IMR-90 (cell line): ENCODE measurements at regions not wholly inside any gene's neighbourhood (a gene's known extent, or its start where the extent isn't known, plus 50 kb on each side); places are given as distances from the start of the nearest gene placed in this dataset.

ENCODE experiments used
- ATAC-seq: fragments of 200-7000 bp; cut with Tn5 transposase; 2 replicates; pipeline ENCODE4 v1.9.1; 2020; ENCODE audit warnings: low read depth, mild to moderate bottlenecking, moderate library complexity
- BruUV-seq: library from RNA; stranded (reverse); fragments of 400-500 nt; replicated peaks from 2 replicates; lab custom pipeline; 2021; lab: Mats Ljungman, UMichigan
- CTCF ChIA-PET: fragments of 300-600 bp; formaldehyde crosslinking; extraction: SDS; loops from one replicate; lab custom pipeline; 2021; ENCODE audit warnings: antibody characterized with exemption; lab: Yijun Ruan, JAX
- POLR2A ChIA-PET: fragments of 300-600 bp; sonication (Branson Sonifier 250); formaldehyde crosslinking; loops from one replicate; lab custom pipeline; 2022; ENCODE audit warnings: antibody characterized with exemption; ENCODE audit not compliant: unreplicated experiment; lab: Charles Lee
- DNase-seq: peaks from one replicate; pipeline ENCODE4 v3.0.0; 2013
- H2AFZ ChIP-seq: replicated peaks from 2 replicates; pipeline ENCODE3; 2013; ENCODE audit warnings: low read length, mild to moderate bottlenecking; ENCODE audit not compliant: poor library complexity
- H2AK5ac ChIP-seq: 2 replicates; pipeline ENCODE4 v1.6.1; 2013; ENCODE audit warnings: low read depth, low read length, inconsistent platforms
- H2AK9ac ChIP-seq: replicated peaks from 2 replicates; pipeline ENCODE3; 2013; ENCODE audit warnings: mild to moderate bottlenecking, low read depth, low read length, moderate library complexity; ENCODE audit not compliant: poor library complexity
- H2BK120ac ChIP-seq: 2 replicates; pipeline ENCODE4 v1.6.1; 2013; ENCODE audit warnings: low read depth, low read length, inconsistent platforms
- H2BK15ac ChIP-seq: 3 replicates; pipeline ENCODE4 v1.6.1; 2013; ENCODE audit warnings: low read depth, low read length, inconsistent platforms
- H2BK20ac ChIP-seq: 2 replicates; pipeline ENCODE4 v1.6.1; 2013; ENCODE audit warnings: low read depth, mild to moderate bottlenecking, inconsistent platforms, low read length, moderate library complexity
- H2BK5ac ChIP-seq: 2 replicates; pipeline ENCODE4 v1.6.1; 2013; ENCODE audit warnings: mild to moderate bottlenecking, low read depth, low read length, inconsistent platforms; ENCODE audit not compliant: poor library complexity, severe bottlenecking
- H3K14ac ChIP-seq: replicated peaks from 2 replicates; pipeline ENCODE4 v1.6.1; 2013; ENCODE audit warnings: low read depth, low read length, inconsistent platforms
- H3K18ac ChIP-seq: 2 replicates; pipeline ENCODE4 v1.6.1; 2013; ENCODE audit warnings: low read depth, low read length, control low read depth
- H3K23ac ChIP-seq: 2 replicates; pipeline ENCODE4 v1.6.1; 2013; ENCODE audit warnings: low read depth, low read length, inconsistent platforms
- H3K27ac ChIP-seq: 2 replicates; pipeline ENCODE4 v1.5.1; 2013; ENCODE audit warnings: mild to moderate bottlenecking, control low read depth, low read length; ENCODE audit not compliant: insufficient read depth
- H3K27me3 ChIP-seq: 2 replicates; pipeline ENCODE4 v1.6.1; 2013; ENCODE audit warnings: low read length; ENCODE audit not compliant: control insufficient read depth, insufficient read depth
- H3K36me3 ChIP-seq: 2 replicates; pipeline ENCODE4 v1.6.1; 2013; ENCODE audit warnings: low read length, mixed read lengths; ENCODE audit not compliant: control insufficient read depth, insufficient read depth
- H3K4ac ChIP-seq: 2 replicates; pipeline ENCODE4 v1.6.1; 2013; ENCODE audit warnings: low read depth, low read length, inconsistent platforms
- H3K4me1 ChIP-seq: 2 replicates; pipeline ENCODE4 v1.6.1; 2013; ENCODE audit warnings: low read length, mixed read lengths; ENCODE audit not compliant: control insufficient read depth, insufficient read depth
- H3K4me2 ChIP-seq: 2 replicates; pipeline ENCODE4 v1.6.1; 2013; ENCODE audit warnings: low read depth, mild to moderate bottlenecking, control low read depth, low read length, moderate library complexity
- H3K4me3 ChIP-seq: 2 replicates; pipeline ENCODE4 v1.5.1; 2013; ENCODE audit warnings: low read depth, mild to moderate bottlenecking, control low read depth, low read length, moderate library complexity; ENCODE audit not compliant: insufficient read depth
- H3K56ac ChIP-seq: 2 replicates; pipeline ENCODE4 v1.6.1; 2013; ENCODE audit warnings: low read length, inconsistent platforms; ENCODE audit not compliant: insufficient read depth; ENCODE audit errors: extremely low read depth
- H3K79me1 ChIP-seq, 2 experiments: 2 replicates each; pipeline ENCODE4 v1.6.1; 2013; ENCODE audit warnings: low read length in 2 of 2, inconsistent platforms in 1 of 2, low read depth in 1 of 2
- H3K9ac ChIP-seq: 2 replicates; pipeline ENCODE4 v1.6.1; 2013; ENCODE audit warnings: low read depth, low read length, control low read depth
- H3K9me1 ChIP-seq: 2 replicates; pipeline ENCODE4 v1.6.1; 2013; ENCODE audit warnings: low read length, inconsistent platforms; ENCODE audit not compliant: insufficient read depth
- H3K9me3 ChIP-seq: 2 replicates; pipeline ENCODE4 v1.6.1; 2013; ENCODE audit warnings: low read length; ENCODE audit not compliant: control insufficient read depth, insufficient read depth
- H4K20me1 ChIP-seq: 2 replicates; pipeline ENCODE4 v1.6.1; 2013; ENCODE audit warnings: low read length, inconsistent platforms; ENCODE audit not compliant: insufficient read depth
- H4K5ac ChIP-seq: 2 replicates; pipeline ENCODE4 v1.6.1; 2013; ENCODE audit warnings: mild to moderate bottlenecking, low read depth, low read length, control low read depth
- H4K8ac ChIP-seq, 2 experiments: 2 replicates each; pipeline ENCODE4 v1.6.1; 2013; ENCODE audit warnings: low read depth in 2 of 2, low read length in 2 of 2, control low read depth in 1 of 2, inconsistent platforms in 1 of 2
- H4K91ac ChIP-seq: 2 replicates; pipeline ENCODE4 v1.6.1; 2013; ENCODE audit warnings: low read depth, low read length, inconsistent platforms; ENCODE audit not compliant: insufficient read depth
- FOS ChIP-seq: fragments of 150-350 bp; IDR thresholded peaks from 2 replicates; pipeline ENCODE4 v1.6.1; 2016; ENCODE audit warnings: low read depth, low read length
- MAFK ChIP-seq: IDR thresholded peaks from 2 replicates; pipeline ENCODE4 v1.6.1; 2012; ENCODE audit warnings: low read depth, low read length, improper control_type of control experiment
- MAZ ChIP-seq: IDR thresholded peaks from 2 replicates; pipeline ENCODE4 v1.6.1; 2012; ENCODE audit warnings: low read depth, mild to moderate bottlenecking, low read length, improper control_type of control experiment, moderate library complexity, borderline replicate concordance
- MXI1 ChIP-seq: IDR thresholded peaks from 2 replicates; pipeline ENCODE4 v1.6.1; 2012; ENCODE audit warnings: low read depth, mild to moderate bottlenecking, low read length, moderate library complexity, borderline replicate concordance
- NFE2L2 ChIP-seq: fragments of 150-350 bp; IDR thresholded peaks from 2 replicates; pipeline ENCODE4 v1.6.1; 2016; ENCODE audit warnings: low read depth, mild to moderate bottlenecking, low read length
- RAD21 ChIP-seq: IDR thresholded peaks from 2 replicates; pipeline ENCODE4 v1.6.1; 2012; ENCODE audit warnings: low read length, improper control_type of control experiment
- RCOR1 ChIP-seq: IDR thresholded peaks from 2 replicates; pipeline ENCODE4 v1.6.1; 2012; ENCODE audit warnings: mild to moderate bottlenecking, low read length, improper control_type of control experiment; ENCODE audit not compliant: insufficient replicate concordance
- RFX5 ChIP-seq: IDR thresholded peaks from 2 replicates; pipeline ENCODE4 v1.8.0; 2012; ENCODE audit warnings: low read depth, mild to moderate bottlenecking, low read length, moderate library complexity
- SMC3 ChIP-seq: fragments of 150-350 bp; IDR thresholded peaks from 2 replicates; pipeline ENCODE4 v1.6.1; 2016; ENCODE audit warnings: low read depth, mild to moderate bottlenecking, antibody characterized with exemption, low read length, moderate library complexity
- WGBS, 2 experiments: methylation state at CpG; one replicate each; pipeline versions ENCODE4 v1.1.5 to v1.1.7; 2013; ENCODE audit warnings: missing lambda C conversion rate in 2 of 2; ENCODE audit not compliant: insufficient read length in 1 of 2; ENCODE audit errors: extremely low coverage in 2 of 2; 5-methylcytosine and 5-hydroxymethylcytosine counted together
- dilution Hi-C: fragments of 300-500 bp; cut with HindIII; formaldehyde crosslinking; loops from one replicate; pipeline ENCODE4 v1.14.3; 2018; ENCODE audit warnings: low sequenced_read_pairs; ENCODE audit not compliant: unreplicated experiment
- in situ Hi-C: fragments of 300-500 bp; cut with MboI; formaldehyde crosslinking; loops from 3 replicates; pipeline ENCODE4 v1.14.3; 2019; ENCODE audit warnings: low sequenced_read_pairs, inconsistent platforms, mixed read lengths
- intact Hi-C: fragments of 100-400 bp; cut with micrococcal nuclease; formaldehyde crosslinking; loops from 2 replicates; pipeline ENCODE4 v1.10.0; 2022
- TF ChIP-seq, protein P1 (sequence below): fragments of 150-350 bp; IDR thresholded peaks from 2 replicates; pipeline ENCODE4 v1.6.1; 2017; ENCODE audit warnings: mild to moderate bottlenecking, antibody characterized with exemption, low read length, low read depth

DNA sequence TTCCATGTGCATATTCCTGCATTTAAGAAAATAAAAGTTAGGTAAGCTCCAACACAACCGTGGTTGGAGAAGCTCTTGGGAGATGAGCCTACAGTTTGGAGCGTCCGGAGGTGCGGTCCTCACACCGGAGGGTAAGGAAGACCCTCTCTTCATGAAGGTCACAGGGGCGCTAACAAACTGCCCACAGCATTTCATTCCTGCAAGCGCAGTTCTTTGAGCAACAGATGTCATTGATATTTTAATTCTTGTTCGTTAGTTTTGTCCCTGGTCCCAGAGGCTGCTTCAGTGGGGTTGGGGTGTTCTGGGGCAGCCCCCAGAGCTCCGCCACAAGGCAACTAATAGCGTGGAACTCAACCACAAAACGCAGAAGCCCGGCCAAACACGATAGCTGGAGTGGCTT, 376.2 kb downstream of the IRX2 start:
- H3K27ac ChIP-seq, result no peak overlapping the region
- ChIA-PET POLR2A (no interaction called here), CTCF (no interaction called here)
- no peak overlapping the region for H2BK5ac ChIP-seq
- DNase-seq, result no peak
- H3K56ac ChIP-seq, result no peak overlapping the region
- H4K91ac ChIP-seq, result no peak overlapping the region
- H3K4ac ChIP-seq, result no peak overlapping the region
- no peak overlapping the region for H2AK5ac ChIP-seq
- H3K79me1 ChIP-seq, result no peaks in the 10 kb centered on the region
- H3K36me3 ChIP-seq, result no peaks in the 10 kb centered on the region
- no peak overlapping the region for H3K9ac ChIP-seq
- BruUV-seq, result no TSS peak
- H3K18ac ChIP-seq, result no peak overlapping the region
- peaks cover 41% of the 10 kb centered on the region for H3K9me3 ChIP-seq
- dilution Hi-C loops (no loop called here), in situ Hi-C loops (no loop called here), intact Hi-C loops (no loop called here)
- H3K23ac ChIP-seq, result no peak overlapping the region
- no CpG with 5 or more reads among the region's 13 CpGs for WGBS, 2 experiments
- no peak overlapping the region for H2BK20ac ChIP-seq
- H2AFZ ChIP-seq, result no peak overlapping the region
- H2AK9ac ChIP-seq, result no peak overlapping the region
- TF ChIP-seq FOS (no peak), MXI1 (no peak), MAFK (no peak), RAD21 (no peak), MAZ (no peak), NFE2L2 (no peak), SMC3 (no peak), RFX5 (no peak), RCOR1 (no peak)
- TF ChIP-seq, protein P1, sequence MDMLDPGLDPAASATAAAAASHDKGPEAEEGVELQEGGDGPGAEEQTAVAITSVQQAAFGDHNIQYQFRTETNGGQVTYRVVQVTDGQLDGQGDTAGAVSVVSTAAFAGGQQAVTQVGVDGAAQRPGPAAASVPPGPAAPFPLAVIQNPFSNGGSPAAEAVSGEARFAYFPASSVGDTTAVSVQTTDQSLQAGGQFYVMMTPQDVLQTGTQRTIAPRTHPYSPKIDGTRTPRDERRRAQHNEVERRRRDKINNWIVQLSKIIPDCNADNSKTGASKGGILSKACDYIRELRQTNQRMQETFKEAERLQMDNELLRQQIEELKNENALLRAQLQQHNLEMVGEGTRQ, result no peak
- H2BK120ac ChIP-seq, result no peak overlapping the region
- no peaks in the 10 kb centered on the region for H3K27me3 ChIP-seq
- no peak for ATAC-seq
- no peaks in the 10 kb centered on the region for H3K4me1 ChIP-seq
- no peaks in the 10 kb centered on the region for H3K9me1 ChIP-seq
- H3K4me3 ChIP-seq, result no peak overlapping the region
- H3K14ac ChIP-seq, result no peak overlapping the region
- no peaks in the 10 kb centered on the region for H4K20me1 ChIP-seq
- no peak overlapping the region for H2BK15ac ChIP-seq
- no peak overlapping the region for H3K4me2 ChIP-seq
- no peak overlapping the region for H4K5ac ChIP-seq
- no peak overlapping the region for H4K8ac ChIP-seq
